Stimulated activated CD4-positive, alpha-beta T cell treated with anti-CD3 and anti-CD28 coated beads, Interleukin-2, amount 100 ng/mL, for 48 hours (primary cell): ENCODE measurements at regions not wholly inside any gene's neighbourhood (a gene's known extent, or its start where the extent isn't known, plus 50 kb on each side); places are given as distances from the start of the nearest gene placed in this dataset.

Experiments
- DNase-seq, 2 donors: peaks; one replicate each; pipeline ENCODE4 v3.0.0-alpha.2; 2020

GRCh38 chr11:109564241-109564640 lies 142.3 kb downstream of the C11orf87 start:
- DNase-seq = no peak

GRCh38 chr11:109582470-109582869 lies 160.5 kb downstream of the C11orf87 start:
- no peak for DNase-seq

- no peak for DNase-seq
These were observed 162.3 kb downstream of the C11orf87 start for GRCh38 chr11:109584001-109584972.

GRCh38 chr11:109586789-109587188 lies 164.8 kb downstream of the C11orf87 start:
- no peak for DNase-seq

GRCh38 chr11:109590782-109591181 lies 168.8 kb downstream of the C11orf87 start:
- DNase-seq = no peak

- DNase-seq = no peak
These were observed 175.3 kb downstream of the C11orf87 start for GRCh38 chr11:109597336-109597735.

- no peak for DNase-seq
These were observed 182.8 kb downstream of the C11orf87 start for GRCh38 chr11:109604481-109605400.

- no peak for DNase-seq
These were observed 184.3 kb downstream of the C11orf87 start for GRCh38 chr11:109606256-109606655.

GRCh38 chr11:109609454-109610185 lies 187.6 kb downstream of the C11orf87 start:
- no peak for DNase-seq

- DNase-seq = no peak
These were observed 190.5 kb downstream of the C11orf87 start for GRCh38 chr11:109612496-109612895.

- DNase-seq = no peak
These were observed 197.5 kb downstream of the C11orf87 start for GRCh38 chr11:109619498-109619897.

GRCh38 chr11:109629734-109630133 lies 207.7 kb downstream of the C11orf87 start:
- no peak for DNase-seq

GRCh38 chr11:109641549-109641948 lies 219.6 kb downstream of the C11orf87 start:
- no peak for DNase-seq

GRCh38 chr11:109644152-109644551 lies 222.2 kb downstream of the C11orf87 start:
- no peak for DNase-seq

GRCh38 chr11:109648804-109649203 lies 226.8 kb downstream of the C11orf87 start:
- DNase-seq = no peak

- DNase-seq = no peak
These were observed 232.1 kb downstream of the C11orf87 start for GRCh38 chr11:109654091-109654490.

- DNase-seq = no peak
These were observed 236.2 kb downstream of the C11orf87 start for GRCh38 chr11:109658190-109658589.

- DNase-seq = no peak
These were observed 245.7 kb downstream of the C11orf87 start for GRCh38 chr11:109667719-109668118.

- no peak for DNase-seq
These were observed 247.1 kb downstream of the C11orf87 start for GRCh38 chr11:109668973-109669634.

- DNase-seq = no peak
These were observed 255.2 kb downstream of the C11orf87 start for GRCh38 chr11:109677231-109677630.

GRCh38 chr11:109677876-109678275 lies 255.9 kb downstream of the C11orf87 start:
- no peak for DNase-seq

GRCh38 chr11:109680127-109680526 lies 258.1 kb downstream of the C11orf87 start:
- DNase-seq = no peak
